ENCODE measurements at regions not wholly inside any gene's neighbourhood (a gene's known extent, or its start where the extent isn't known, plus 50 kb on each side); places are given as distances from the start of the nearest gene placed in this dataset.
"Not testable (repeated sequence)": the region's sequence is repeated elsewhere in the genome, so short reads cannot be mapped to it uniquely, and the experiment has no call there.

DNA sequence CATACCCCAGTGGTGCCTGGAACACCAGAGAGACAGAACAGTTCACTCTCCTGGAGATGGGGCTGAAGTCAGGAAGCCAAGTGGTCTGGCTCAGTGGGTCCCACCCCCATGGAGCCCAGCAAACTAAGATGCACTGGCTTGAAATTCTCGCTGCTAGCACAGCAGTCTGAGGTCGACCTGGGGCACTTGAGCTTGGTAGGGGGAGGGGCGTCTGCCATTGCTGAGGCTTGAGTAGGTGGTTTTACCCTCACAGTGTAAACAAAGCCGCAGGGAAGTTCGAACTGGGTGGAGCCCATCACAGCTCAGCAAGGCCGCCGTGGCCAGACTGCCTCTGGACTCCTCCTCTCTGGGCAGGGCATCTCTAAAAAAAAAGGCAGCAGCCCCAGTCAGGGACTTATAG is 272.0 kb downstream of the KLF13 start:
- DNase-seq (ENCODE audit: low read depth), result peak; percentile 48

DNA sequence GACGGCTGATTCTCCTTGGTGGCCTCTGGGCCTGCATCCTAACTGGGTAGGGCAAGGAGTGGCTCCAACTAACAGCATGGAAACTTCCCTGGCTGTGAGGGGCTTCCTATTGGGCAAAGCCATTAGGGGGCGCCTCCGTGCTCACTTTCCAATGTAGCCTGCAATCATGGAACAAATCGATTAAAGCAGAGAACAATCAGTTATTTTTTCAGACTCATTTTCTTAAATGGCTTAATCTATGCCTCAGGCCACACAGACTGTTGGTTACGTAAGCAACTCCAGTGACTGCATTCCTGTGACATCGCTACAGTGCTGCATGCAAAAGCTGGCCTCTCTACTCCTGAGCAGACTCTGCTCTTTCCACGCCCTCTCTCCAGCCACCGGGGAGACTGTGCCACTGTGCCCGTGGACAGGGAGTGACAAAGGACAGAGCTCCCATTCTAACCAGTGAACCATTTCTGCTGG is 278.9 kb downstream of the KLF13 start:
- peak; percentile 57 for DNase-seq (ENCODE audit: low read depth)

DNA sequence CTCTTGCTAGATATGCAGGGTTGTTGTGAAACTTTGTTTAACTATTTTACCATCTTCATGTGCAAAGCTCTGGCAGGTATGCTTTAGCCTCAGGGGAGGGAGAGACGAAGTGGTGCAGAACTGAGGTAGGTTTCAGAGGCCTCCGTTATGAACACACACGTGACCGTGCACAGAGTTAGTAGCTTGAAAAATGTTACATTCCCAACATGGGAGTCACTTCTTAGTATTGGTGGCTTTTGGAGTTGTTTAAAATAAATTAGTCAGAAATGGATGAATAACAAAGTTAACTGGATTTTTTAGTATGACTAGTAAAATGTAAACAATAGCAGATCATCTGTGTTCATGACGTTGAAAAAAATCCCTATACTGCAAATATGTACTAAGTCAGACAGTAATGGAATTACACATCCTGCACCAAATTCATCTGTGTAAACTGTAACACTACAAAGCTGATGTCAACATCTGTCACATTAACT is 279.6 kb downstream of the KLF13 start:
- peak; percentile 68 for DNase-seq (ENCODE audit: low read depth)

DNA sequence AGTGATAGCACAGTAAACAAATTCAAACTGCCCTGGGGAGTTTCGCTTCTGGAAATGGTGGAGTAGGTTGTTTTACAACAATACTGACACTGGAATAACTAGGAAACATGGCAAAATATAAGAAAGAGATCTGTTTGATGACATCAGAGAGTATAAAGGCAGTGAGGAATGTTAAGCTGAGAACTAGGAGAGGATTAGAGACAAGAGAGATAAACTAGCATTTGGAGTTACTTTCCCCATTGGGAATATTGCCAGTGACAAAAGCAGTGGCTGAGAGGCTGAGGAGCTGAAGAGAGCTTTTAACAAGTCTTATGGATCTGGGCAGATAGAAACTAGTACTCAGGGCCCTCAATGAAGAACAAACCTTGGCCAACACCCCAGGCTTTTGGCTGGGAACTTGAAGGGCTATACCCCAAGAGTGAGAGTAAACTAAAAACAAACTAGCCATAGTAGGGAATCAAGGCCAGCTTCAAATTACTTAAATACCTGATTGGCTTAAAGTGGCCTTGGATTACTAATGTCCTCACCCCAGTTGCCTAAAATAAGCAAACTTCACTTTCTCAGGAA is 280.4 kb downstream of the KLF13 start:
- peak; percentile 7 for DNase-seq (ENCODE audit: low read depth)

DNA sequence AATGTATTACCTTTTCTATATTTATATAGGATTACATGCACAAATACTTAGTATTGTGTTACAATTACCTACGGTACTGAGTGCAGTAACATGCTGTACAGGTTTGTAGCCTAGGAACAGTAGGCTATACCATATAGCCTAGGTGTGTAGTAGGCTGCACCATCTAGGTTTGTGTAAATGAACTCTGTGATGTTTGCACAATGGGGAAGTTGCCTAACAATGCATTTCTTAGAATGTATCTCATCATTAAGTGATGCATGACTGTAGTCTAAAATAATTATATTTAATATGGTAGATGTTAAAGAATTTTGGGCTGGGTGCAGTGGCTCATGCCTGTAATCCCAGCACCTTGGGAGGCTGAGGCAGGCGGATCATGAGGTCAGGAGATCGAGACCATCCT is 281.0 kb downstream of the KLF13 start:
- DNase-seq (ENCODE audit: low read depth), result no peak

DNA sequence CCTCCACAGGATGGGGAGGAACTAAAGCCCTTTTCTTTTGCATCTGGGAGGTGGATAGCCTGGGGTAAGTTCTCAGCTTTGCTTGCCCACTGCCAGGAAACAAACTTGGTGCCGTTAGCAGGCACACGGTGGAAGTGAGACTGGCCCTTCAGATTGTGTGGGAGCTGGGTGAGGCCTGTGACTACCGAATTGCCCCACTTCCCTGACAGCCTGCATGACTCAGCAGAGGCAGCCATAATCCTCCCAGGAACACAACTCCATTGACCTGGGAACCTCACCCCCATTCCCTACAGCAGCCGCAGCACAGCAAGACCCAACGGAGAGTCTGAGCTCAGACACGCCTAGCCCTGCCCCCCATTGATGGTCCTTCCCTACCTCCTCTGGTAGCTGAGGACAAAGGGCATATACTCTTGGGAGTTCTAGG is 282.6 kb downstream of the KLF13 start:
- no peak for DNase-seq (ENCODE audit: low read depth)

DNA sequence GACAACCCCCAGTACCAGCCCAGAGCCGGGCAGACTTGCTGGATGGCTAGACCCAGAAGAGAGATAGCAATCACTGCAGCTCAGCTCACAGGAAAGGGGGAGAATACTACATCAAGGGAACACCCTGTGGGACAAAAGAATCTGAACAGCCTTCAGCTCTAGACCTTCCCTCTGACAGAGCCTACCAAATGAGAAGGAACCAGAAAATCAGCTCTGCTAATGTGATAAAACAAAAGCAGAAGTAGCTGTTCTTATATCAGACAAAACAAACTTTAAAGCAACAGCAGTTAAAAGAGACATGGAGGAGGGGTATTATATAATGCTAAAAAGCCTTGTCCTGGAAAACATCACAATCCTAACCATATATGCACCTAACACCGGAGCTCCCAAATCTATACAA is 283.3 kb downstream of the KLF13 start:
- no peak for DNase-seq (ENCODE audit: low read depth)

DNA sequence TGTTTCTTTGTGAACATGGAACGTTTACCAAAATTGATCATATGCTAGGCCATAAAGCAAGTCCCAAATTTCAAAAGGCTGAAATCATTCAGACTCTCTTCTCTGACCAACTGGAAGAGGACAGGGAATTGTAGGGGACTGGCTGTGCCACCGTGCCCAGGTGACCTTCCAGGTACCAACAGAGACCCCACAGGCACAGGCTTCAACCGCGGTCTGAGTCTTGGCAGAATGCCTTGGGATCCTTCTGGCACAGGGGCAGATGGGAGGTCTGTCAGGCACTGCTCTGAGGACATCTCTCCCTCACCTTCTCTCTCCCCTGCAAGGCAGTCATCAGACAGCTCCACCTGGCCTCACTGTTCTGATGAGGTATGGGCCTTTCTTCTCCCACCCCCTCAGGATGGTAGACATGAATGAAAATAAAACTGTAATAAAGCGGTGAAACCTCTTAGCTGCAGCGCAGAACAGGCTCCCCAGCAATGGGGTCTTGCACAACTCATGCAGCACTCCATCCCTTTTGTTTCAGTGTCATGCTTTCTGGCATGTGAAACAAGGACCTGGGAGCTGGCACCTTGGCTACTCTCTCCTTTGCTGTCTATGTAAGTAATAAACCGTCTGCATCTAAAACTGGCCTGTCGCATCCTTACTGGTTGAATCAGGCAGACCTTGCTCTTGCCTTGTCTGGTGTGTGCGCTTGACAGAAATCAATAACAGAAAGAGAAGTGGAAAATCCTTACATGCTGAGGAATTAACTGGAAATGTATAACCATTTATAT is 289.2 kb downstream of the KLF13 start:
- DNase-seq (ENCODE audit: low read depth), result no peak

DNA sequence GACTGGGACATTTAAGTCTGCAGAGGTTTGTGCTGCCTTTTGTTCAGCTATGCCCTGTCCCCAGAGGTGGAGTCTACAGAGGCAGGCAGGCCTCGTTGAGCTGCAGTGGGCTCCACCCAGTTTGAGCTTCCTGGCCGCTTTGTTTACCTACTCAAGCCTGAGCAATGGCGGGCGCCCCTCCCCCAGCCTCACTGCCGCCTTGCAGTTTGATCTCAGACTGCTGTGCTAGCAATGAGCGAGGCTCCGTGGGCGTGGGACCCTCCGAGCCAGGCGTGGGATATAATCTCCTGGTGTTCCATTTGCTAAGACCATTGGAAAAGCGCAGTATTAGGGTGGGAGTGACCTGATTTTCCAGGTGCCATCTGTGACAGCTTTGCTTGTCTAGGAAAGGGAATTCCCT is 296.7 kb downstream of the KLF13 start:
- not testable (repeated sequence) for DNase-seq (ENCODE audit: low read depth)

DNA sequence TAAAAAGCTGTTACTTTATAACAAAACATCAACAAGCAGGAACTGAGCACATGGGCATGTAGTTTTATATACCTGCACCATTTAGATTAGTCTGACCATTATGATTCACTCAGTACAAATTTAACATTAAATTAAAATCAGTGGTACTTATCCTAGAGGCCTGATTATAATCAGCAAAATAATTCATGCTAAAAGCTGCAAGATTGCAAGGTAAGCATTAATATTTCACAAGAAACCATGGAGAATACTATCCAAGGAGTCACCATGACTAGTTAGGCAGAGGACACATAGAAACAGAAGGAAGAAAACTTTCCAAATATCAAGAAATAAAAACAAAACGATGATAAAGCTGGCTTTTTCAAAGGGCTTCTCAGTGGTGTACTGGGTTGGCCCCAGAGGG is 297.5 kb downstream of the KLF13 start:
- not testable (repeated sequence) for DNase-seq (ENCODE audit: low read depth)

DNA sequence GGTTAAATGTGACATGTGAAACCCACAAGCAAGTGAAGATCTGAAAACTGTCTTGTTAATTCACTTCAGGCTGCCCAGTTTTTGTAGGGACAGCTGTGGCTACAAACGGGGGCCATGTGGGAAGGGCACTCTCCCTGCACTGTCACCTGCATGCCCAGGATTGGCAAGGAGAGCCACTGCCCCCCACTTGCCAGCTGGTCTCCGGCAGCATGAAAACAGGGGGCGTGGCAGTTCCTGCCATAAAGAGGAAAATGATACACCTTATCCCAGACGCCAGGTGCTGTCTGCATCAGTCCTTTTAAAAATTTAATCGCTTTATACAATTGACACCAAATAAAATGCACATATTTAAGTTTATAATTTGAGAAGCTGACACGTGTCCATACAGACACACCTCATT is 309.1 kb downstream of the KLF13 start:
- DNase-seq (ENCODE audit: low read depth), result not testable (repeated sequence)

DNA sequence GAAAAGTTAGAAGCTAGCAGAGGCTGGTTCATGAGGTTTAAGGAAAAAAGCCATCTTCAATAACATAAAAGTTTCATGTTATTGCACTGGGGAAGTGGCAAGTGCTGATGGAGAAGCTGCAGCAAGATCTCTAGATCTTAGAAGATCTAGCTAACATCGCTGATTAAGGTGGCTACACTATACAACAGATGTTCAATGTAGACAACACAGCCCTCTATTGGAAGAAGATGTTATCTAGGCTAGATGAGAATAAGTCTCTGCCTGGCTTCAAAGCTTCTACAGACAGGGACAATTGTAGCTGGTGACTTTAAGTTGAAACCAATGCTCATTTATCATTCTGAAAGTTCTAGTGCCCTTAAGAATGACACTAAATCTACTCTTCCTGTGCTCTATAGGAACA is 310.3 kb downstream of the KLF13 start:
- DNase-seq (ENCODE audit: low read depth), result not testable (repeated sequence)

DNA sequence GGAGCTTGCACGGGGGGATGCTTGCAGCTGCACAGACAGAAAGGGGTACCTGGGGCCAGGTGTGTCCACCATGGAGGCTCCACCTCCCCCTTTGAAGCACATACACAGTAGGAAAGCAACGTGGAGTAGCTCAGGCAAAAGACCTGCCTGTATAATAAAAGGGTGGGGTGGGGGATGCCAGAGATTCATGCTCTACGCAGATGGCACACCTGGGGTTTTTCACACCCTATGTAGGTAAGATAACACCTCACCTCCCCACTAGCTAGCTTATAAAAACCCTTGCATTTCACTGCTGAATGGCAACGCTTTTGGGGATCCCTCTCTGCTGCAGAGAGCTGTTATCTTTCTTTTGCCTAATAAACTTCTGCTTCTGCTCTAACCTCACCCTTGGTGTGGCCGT is 317.3 kb downstream of the KLF13 start:
- not testable (repeated sequence) for DNase-seq (ENCODE audit: low read depth)

DNA sequence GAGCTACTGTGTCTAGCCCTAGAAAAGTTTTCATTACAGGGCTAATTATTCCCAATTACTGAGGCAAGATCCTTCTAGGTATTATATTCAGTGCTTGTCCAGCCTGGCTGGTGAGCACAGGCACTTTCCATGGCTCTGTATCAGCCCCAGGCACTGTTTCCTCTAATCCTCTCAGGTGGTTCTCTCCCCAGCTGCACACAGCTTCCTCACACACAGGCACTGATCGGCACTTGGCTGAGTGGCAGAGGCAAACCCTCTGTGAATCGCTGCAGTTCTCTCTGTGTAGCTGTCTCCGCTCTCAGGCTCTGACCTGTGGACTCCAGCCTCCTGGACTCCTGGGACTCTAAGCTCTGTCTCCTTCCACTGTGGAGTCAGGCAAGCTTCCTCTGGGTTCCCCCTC is 318.1 kb downstream of the KLF13 start:
- not testable (repeated sequence) for DNase-seq (ENCODE audit: low read depth)

DNA sequence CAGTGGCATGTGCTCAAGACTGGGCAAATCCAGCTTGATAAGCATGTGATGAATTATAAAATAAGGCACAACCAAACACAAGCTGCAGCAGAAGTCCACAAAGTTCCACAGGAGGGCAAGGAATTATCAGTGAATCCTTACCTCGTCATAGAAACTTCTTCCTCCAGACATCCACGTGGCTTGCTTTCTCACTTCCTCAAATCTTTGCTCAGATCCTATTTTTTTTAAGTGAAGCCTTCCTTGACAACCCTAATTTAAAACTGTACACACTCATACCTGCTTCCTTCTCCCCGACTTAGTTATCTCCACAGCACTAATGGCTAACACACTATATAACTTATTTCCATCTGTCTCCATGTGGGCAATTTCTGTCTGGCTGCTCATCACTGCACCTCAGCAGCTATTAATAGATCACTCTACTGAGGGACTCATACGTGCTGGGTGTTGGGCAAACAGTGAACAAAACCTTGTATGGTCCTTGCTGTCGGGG is 320.7 kb downstream of the KLF13 start:
- DNase-seq (ENCODE audit: low read depth), result not testable (repeated sequence)

DNA sequence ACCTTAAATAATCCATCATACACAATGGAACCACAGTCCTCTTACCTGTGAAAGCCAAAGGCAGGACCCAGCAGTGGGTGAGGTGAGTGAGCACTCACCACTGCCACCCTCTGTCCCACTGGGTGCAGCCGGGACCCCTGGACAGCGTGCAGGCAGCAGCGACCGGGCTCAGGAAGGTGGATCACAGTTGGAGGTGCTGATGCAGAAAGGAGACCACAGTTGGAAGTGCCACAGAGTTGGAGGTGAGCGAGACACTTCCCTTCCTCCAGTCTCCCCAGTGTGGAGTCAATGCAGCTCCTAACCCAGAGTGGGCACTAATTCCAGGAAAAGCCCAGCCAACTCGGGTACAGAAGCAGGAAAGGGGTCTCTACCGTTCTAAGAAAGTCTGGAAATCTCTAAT is 323.0 kb downstream of the KLF13 start:
- DNase-seq (ENCODE audit: low read depth), result not testable (repeated sequence)

DNA sequence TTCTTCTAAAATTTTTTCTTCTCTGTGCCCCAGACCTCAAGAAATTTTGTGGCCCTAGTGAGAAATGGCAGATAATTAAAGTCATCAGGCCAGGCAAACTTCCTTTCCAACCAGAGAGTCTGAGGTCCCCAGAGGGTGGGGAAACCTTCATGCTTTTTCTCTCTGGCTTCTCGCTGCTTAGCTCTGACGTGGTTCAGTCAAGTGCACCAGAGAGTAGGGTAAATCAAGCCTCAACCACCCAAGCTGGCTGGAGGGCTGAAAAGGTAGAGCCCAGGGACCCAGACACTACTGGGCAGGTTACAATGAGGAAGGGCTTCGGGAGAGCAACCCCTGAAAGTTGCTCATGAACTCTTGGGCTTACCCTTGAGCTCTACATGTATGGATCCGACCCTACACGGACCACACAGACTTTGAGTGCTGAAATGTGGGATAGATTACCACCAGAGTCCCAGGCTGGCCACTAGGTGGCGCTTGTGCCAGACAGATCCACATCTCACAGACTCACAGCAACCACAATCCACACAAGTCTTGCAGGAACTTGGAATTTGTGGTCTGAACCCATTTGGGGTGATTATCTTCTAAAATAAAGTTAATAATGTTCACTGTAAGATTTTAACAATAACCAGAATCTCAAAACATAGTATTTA is 323.5 kb downstream of the KLF13 start:
- not testable (repeated sequence) for DNase-seq (ENCODE audit: low read depth)

DNA sequence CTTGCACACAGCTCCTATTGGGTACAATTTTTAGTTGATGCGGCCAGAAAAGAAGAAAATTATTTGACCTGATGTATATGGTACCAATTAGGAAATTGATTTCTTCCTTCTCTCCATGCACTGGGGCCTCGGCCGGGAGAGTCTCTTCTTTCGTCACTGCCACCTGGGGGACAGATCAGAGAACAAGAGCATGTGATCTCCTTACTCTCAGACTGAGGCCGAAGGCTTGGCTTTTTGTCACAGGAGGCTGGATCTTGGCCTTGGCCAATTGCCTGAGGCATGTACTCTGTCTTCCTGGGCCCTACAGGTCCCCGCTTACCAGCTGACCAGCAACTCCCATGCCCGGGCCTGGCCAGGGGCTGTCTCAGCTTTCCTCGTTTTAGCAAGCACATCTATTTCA is 330.3 kb downstream of the KLF13 start:
- DNase-seq (ENCODE audit: low read depth), result not testable (repeated sequence)

DNA sequence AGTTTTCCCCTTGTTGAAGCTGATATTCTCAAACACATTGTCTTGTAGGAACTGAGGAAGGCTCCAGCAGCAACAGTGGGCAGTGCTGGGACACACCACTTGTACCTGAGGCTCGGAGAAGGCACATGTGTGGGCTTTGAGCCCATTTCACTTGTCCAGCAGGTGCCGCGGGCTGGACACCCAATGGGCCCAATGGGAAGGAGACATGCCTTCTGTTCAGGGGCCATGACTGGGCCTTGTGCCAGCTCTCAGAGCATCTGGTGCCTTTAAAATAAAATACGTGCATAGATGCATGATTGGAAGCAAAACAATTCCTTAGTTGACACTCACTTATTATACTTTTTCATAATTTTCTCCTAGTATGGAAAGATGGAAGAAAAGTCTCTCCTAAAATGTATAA is 334.2 kb downstream of the KLF13 start:
- DNase-seq (ENCODE audit: low read depth), result no peak

DNA sequence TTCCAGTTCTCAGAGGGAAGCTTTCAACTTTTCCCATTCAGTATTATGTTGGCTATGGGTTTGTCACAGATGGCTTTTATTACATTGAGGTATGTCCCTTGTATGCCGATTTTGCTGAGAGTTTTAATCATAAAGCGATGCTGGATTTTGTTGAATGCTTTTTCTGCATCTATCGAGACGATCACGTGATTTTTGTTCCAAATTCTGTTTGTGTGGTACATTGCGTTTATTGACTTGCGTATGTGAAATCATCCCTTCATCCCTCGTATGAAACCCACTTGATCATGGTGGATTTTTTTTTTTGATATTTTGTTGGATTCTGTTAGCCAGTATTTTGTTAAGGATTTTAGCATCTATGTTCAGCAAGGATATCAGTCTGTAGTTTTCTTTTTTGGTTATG is 339.1 kb downstream of the KLF13 start:
- not testable (repeated sequence) for DNase-seq (ENCODE audit: low read depth)

DNA sequence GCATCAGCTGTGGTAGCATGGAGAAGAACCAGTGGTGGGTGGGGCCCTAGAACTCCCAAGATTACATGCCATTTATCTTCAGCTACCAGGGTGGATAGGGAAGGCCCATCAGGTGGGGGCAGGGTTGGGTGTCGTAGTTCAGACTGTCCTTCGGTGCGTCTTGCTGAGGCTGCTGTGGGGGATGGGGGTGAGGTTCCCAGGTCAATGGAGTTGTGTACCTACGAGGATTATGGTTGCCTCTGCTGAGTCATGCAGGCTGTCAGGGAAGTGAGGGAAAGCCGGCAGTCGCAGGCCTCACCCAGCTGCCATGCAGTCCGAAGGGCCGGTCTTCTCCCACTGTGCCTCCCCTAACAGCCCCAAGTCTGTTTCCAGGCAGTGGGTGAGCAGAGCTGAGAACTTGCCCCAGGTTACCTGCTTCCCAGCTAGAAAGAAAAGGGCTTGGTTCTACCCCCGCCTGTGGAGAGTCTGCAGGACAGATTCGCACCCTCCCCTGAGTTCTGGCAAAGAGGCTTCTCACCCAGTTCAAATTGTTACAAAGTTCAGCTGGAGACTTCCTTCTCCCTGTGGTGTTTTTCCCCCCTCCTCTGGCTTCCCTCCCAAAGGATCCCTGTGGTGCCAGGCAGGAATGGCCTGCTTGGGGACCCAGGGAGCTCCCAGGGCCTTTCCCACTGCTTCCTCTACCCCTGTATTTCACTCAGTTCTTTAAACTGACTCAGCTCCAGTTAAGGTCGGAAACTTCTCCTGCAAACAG is 342.7 kb downstream of the KLF13 start:
- not testable (repeated sequence) for DNase-seq (ENCODE audit: low read depth)

DNA sequence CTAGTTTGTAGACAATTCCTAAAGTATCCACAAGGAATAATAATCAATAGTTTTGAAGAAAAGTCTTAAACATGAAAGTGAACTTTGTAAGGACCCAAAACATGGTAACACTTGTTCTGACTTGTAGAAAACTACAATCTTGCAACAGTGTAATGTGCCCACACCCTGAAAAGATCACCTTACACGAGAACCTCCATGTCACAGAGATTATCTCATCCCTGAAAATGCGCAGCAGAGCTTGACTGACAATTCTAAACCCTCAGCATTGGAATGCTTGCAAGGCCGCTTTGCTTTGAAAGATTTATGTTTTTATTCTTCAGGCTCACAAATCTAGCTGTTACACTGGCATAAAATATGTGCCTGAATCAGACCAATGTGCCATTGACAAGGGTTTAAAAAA is 346.6 kb downstream of the KLF13 start:
- DNase-seq (ENCODE audit: low read depth), result not testable (repeated sequence)
